H9 (cell line): ENCODE measurements at regions not wholly inside any gene's neighbourhood (a gene's known extent, or its start where the extent isn't known, plus 50 kb on each side); places are given as distances from the start of the nearest gene placed in this dataset.

Experiments used
- DNase-seq: peaks from one replicate; pipeline ENCODE4 v3.0.0-alpha.2; 2017
- H2AFZ ChIP-seq: one replicate; pipeline ENCODE4 v1.6.1; 2013; ENCODE audit warnings: mild to moderate bottlenecking, low read length, control low read depth, moderate library complexity
- H2AK5ac ChIP-seq: 2 replicates; pipeline ENCODE4 v1.6.1; 2013; ENCODE audit warnings: low read length, control low read depth, mixed read lengths; ENCODE audit not compliant: insufficient read length
- H2BK120ac ChIP-seq: one replicate; pipeline ENCODE4 v1.6.1; 2013; ENCODE audit warnings: low read depth, mild to moderate bottlenecking, low read length, control low read depth, inconsistent platforms; ENCODE audit not compliant: poor library complexity, severe bottlenecking
- H2BK12ac ChIP-seq: 2 replicates; pipeline ENCODE4 v1.6.1; 2013; ENCODE audit warnings: low read length, control low read depth, mixed read lengths, low read depth; ENCODE audit not compliant: insufficient read length
- H2BK15ac ChIP-seq: 2 replicates; pipeline ENCODE4 v1.6.1; 2013; ENCODE audit warnings: low read depth, low read length, control low read depth
- H2BK20ac ChIP-seq: one replicate; pipeline ENCODE4 v1.6.1; 2013; ENCODE audit warnings: low read depth, mild to moderate bottlenecking, low read length, control low read depth, inconsistent platforms; ENCODE audit not compliant: poor library complexity, severe bottlenecking
- H2BK5ac ChIP-seq: 2 replicates; pipeline ENCODE4 v1.6.1; 2013; ENCODE audit warnings: low read length, control low read depth, mixed read lengths; ENCODE audit not compliant: insufficient read length
- H3K14ac ChIP-seq: 2 replicates; pipeline ENCODE4 v1.6.1; 2013; ENCODE audit warnings: low read length, control low read depth; ENCODE audit not compliant: insufficient read depth
- H3K18ac ChIP-seq: 2 replicates; pipeline ENCODE4 v1.6.1; 2013; ENCODE audit warnings: low read depth, mild to moderate bottlenecking, mixed read lengths, low read length, control low read depth; ENCODE audit not compliant: insufficient read length
- H3K23ac ChIP-seq: 2 replicates; pipeline ENCODE4 v1.6.1; 2013; ENCODE audit warnings: low read length, control low read depth, mixed read lengths, low read depth; ENCODE audit not compliant: insufficient read length
- H3K23me2 ChIP-seq: 2 replicates; pipeline ENCODE4 v1.6.1; 2013; ENCODE audit warnings: low read depth, mild to moderate bottlenecking, mixed read lengths, low read length, control low read depth; ENCODE audit not compliant: insufficient read length, poor library complexity, severe bottlenecking
- H3K27ac ChIP-seq: 2 replicates; pipeline ENCODE4 v1.5.1; 2013; ENCODE audit warnings: low read length, control low read depth, mixed read lengths, low read depth; ENCODE audit not compliant: insufficient read length
- H3K27me3 ChIP-seq: 2 replicates; pipeline ENCODE4 v1.6.1; 2013; ENCODE audit warnings: low read length, control low read depth, inconsistent platforms; ENCODE audit not compliant: insufficient read depth
- H3K4ac ChIP-seq: 2 replicates; pipeline ENCODE4 v1.6.1; 2013; ENCODE audit warnings: low read depth, mild to moderate bottlenecking, control low read depth, inconsistent platforms, low read length, moderate library complexity
- H3K4me1 ChIP-seq: 2 replicates; pipeline ENCODE4 v1.6.1; 2013; ENCODE audit warnings: low read length, control low read depth, inconsistent platforms; ENCODE audit not compliant: insufficient read depth
- H3K4me2 ChIP-seq: 2 replicates; pipeline ENCODE4 v1.6.1; 2013; ENCODE audit warnings: low read length, control low read depth, mixed read lengths; ENCODE audit not compliant: insufficient read length, insufficient read depth
- H3K56ac ChIP-seq: 2 replicates; pipeline ENCODE4 v1.6.1; 2013; ENCODE audit warnings: low read depth, mild to moderate bottlenecking, mixed read lengths, low read length, control low read depth; ENCODE audit not compliant: insufficient read length
- H3K79me1 ChIP-seq: 2 replicates; pipeline ENCODE4 v1.6.1; 2013; ENCODE audit warnings: low read depth, mild to moderate bottlenecking, moderate library complexity, low read length, control low read depth, inconsistent platforms; ENCODE audit not compliant: insufficient read depth, poor library complexity, severe bottlenecking
- H3K79me2 ChIP-seq: 2 replicates; pipeline ENCODE4 v1.6.1; 2013; ENCODE audit warnings: low read length, control low read depth, inconsistent platforms; ENCODE audit not compliant: insufficient read depth
- H3K9ac ChIP-seq: 2 replicates; pipeline ENCODE4 v1.6.1; 2013; ENCODE audit warnings: low read length, control low read depth, mixed read lengths; ENCODE audit not compliant: insufficient read length; ENCODE audit errors: extremely low read depth
- H3K9me3 ChIP-seq: one replicate; pipeline ENCODE4 v1.6.1; 2013; ENCODE audit warnings: low read depth, low read length, inconsistent platforms; ENCODE audit not compliant: control insufficient read depth
- H3T11ph ChIP-seq: one replicate; pipeline ENCODE4 v1.6.1; 2013; ENCODE audit warnings: mild to moderate bottlenecking, low read length, control low read depth, inconsistent platforms
- H4K20me1 ChIP-seq: one replicate; pipeline ENCODE4 v1.6.1; 2013; ENCODE audit not compliant: control insufficient read depth, insufficient read length, insufficient read depth
- H4K5ac ChIP-seq: 2 replicates; pipeline ENCODE4 v1.6.1; 2013; ENCODE audit warnings: low read depth, mild to moderate bottlenecking, mixed read lengths, low read length, control low read depth; ENCODE audit not compliant: insufficient read length
- H4K8ac ChIP-seq: replicated peaks from 2 replicates; pipeline ENCODE4 v1.6.1; 2013; ENCODE audit warnings: low read length, control low read depth, mixed read lengths, low read depth; ENCODE audit not compliant: insufficient read length
- H4K91ac ChIP-seq: 2 replicates; pipeline ENCODE4 v1.6.1; 2013; ENCODE audit warnings: low read depth, mild to moderate bottlenecking, moderate library complexity, mixed read lengths, low read length, control low read depth; ENCODE audit not compliant: insufficient read length
- H3K27ac Mint-ChIP-seq, 3 experiments: 2 replicates in 2 of 3; 3 replicates in 1 of 3; pipeline ENCODE4 v1.8.0; 2020 to 2021; ENCODE audit warnings: mixed read lengths in 3 of 3, mild to moderate bottlenecking in 1 of 3, moderate library complexity in 1 of 3
- H3K27me3 Mint-ChIP-seq: 2 replicates; pipeline ENCODE4 v1.8.0; 2021; ENCODE audit warnings: low read depth, mild to moderate bottlenecking, moderate library complexity, mixed read lengths
- H3K36me3 Mint-ChIP-seq, 3 experiments: 2 replicates in 2 of 3; 3 replicates in 1 of 3; pipeline ENCODE4 v1.8.0; 2020 to 2021; ENCODE audit warnings: low read depth in 3 of 3, mixed read lengths in 3 of 3; ENCODE audit not compliant: insufficient read depth in 1 of 3
- H3K4me1 Mint-ChIP-seq, 2 experiments: 2 replicates each; pipeline ENCODE4 v1.8.0; 2020; ENCODE audit warnings: mixed read lengths in 2 of 2
- H3K4me3 Mint-ChIP-seq, 2 experiments: 2 replicates in 1 of 2; 3 replicates in 1 of 2; pipeline ENCODE4 v1.8.0; 2020 to 2021; ENCODE audit warnings: mild to moderate bottlenecking in 2 of 2, mixed read lengths in 2 of 2, moderate library complexity in 1 of 2
- H3K9me3 Mint-ChIP-seq, 2 experiments: 2 replicates in 1 of 2; 3 replicates in 1 of 2; pipeline ENCODE4 v1.8.0; 2020; ENCODE audit warnings: mild to moderate bottlenecking in 2 of 2, mixed read lengths in 2 of 2, moderate library complexity in 1 of 2
- CTCF ChIP-seq: fragments of 200-600 bp; sonication (generic); conservative IDR thresholded peaks from 3 replicates; pipeline ENCODE4 v1.8.0; 2021; ENCODE audit warnings: antibody characterized with exemption, mild to moderate bottlenecking
- WGBS: extraction: QIAGEN DNeasy Blood & Tissue Kit; methylation state at CpG from one replicate; pipeline ENCODE4 v1.1.7; 2013; ENCODE audit warnings: missing lambda C conversion rate, low lambda C conversion rate, mixed read lengths; ENCODE audit not compliant: insufficient read length; ENCODE audit errors: extremely low coverage; 5-methylcytosine and 5-hydroxymethylcytosine counted together

GRCh38 chr7:94195813-94196212 is 191.7 kb upstream of the BET1 start:
- H3K27ac Mint-ChIP-seq: no peak overlapping the region
- peaks cover 3 to 4% of the 10 kb centered on the region in 2 experiments for H3K4me1 Mint-ChIP-seq
- H3K9me3 ChIP-seq: no peaks in the 10 kb centered on the region
- peaks cover 4 to 8% of the 10 kb centered on the region in 2 experiments; a peak in 4 of 5 replicates for H3K9me3 Mint-ChIP-seq
- no peak overlapping the region for H3K23ac ChIP-seq
- no peak overlapping the region for H3K14ac ChIP-seq
- H2AFZ ChIP-seq: no peak overlapping the region
- no peaks in the 10 kb centered on the region; the same call in 1 of the 2 replicates for H3K27me3 Mint-ChIP-seq
- H3K36me3 Mint-ChIP-seq: peaks cover 0 to 9% (median 0%) of the 10 kb centered on the region in 3 experiments; a peak in 3 of 7 replicates
- H4K5ac ChIP-seq: no peak overlapping the region
- no peaks in the 10 kb centered on the region for H4K20me1 ChIP-seq
- no peaks in the 10 kb centered on the region for H3K4me1 ChIP-seq
- no peaks in the 10 kb centered on the region for H3K27me3 ChIP-seq
- no peak overlapping the region for H3K9ac ChIP-seq
- no CpG with 5 or more reads among the region's 1 CpG for WGBS
- no peaks in the 10 kb centered on the region for H3K23me2 ChIP-seq
- no peak overlapping the region for H3K27ac ChIP-seq
- no peak overlapping the region for H4K91ac ChIP-seq
- H2BK15ac ChIP-seq: no peak overlapping the region
- TF ChIP-seq CTCF: no peak
- H2AK5ac ChIP-seq: no peak overlapping the region
- no peak for DNase-seq
- H3K79me2 ChIP-seq: no peaks in the 10 kb centered on the region
- no peak overlapping the region for H2BK120ac ChIP-seq
- H2BK5ac ChIP-seq: no peak overlapping the region
- H3K79me1 ChIP-seq: no peaks in the 10 kb centered on the region
- H3K18ac ChIP-seq: no peak overlapping the region
- no peak overlapping the region for H3K4me2 ChIP-seq
- no peak overlapping the region for H3K56ac ChIP-seq
- no peak overlapping the region for H2BK20ac ChIP-seq
- H2BK12ac ChIP-seq: no peak overlapping the region
- H4K8ac ChIP-seq: no peak overlapping the region
- H3K4me3 Mint-ChIP-seq: no peak overlapping the region
- H3T11ph ChIP-seq: no peak overlapping the region
- H3K4ac ChIP-seq: no peak overlapping the region
